ENCODE measurements at regions not wholly inside any gene's neighbourhood (a gene's known extent, or its start where the extent isn't known, plus 50 kb on each side); places are given as distances from the start of the nearest gene placed in this dataset.

DNA sequence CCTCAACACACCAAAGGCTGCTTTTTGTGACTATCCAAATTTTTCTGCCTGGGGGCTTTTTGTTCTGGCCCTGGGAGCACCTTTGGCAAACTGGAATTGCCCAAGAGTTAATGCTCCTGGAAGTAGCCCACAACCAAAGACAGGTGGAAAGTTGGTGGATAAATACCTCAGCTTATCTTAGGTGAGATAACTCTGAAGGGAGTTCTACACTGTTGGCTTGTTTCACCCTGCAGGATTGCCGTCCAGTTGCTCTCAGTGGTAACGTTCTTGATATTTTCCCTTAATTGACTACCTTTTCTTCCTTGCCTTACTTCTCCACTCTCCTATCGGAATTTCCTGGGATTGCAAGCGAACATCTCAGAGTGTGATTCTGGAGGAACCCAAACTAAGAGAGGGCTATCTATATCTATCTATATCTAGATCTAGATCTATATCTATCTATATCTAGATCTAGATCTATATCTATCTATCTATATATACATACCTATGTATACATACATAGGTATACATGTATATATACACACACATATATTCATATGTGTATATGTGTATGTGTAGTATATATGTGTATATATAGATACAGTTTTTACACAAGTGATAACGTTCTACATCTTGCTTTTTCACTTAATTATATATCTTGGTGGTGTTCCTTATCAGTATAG is 82.6 kb upstream of the DHX15 start:
- no peak for DNase-seq

DNA sequence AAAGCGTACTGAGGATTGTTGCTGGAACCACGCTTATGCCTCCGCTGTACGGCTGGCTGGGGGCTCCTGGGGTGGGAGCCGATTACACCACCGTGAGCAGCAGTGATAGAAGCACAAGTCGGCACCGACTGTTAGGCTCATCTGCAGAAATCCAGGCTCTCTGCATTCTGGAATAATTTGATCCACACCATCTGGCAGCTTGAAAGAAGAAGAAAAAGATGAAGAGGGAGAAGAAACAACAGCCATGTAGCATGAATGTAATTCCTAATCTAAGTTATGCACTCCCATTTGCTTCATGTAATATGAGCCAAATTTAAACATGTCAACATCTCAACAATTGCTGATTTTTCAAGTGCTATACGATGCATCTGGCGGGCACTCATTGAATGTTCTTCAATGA is 84.6 kb upstream of the DHX15 start:
- DNase-seq = no peak

DNA sequence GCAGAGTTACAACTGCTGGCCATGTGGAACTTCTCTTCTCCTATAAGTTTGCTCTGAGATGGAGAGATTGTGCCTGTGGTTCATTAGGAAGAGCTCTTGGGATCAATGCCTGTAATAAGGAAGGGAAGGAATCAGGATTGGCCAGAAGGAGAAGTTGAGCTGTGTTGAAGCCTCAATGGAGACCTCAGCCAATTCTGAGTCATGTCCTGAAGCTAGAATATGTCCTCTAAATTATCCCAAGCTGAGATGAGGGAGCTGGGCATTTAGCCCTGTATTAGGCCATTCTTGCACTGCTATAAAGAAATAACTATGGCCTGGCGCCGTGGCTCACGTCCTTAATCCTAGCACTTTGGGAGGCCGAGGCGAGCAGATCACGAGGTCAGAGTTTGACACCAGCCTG is 85.4 kb upstream of the DHX15 start:
- DNase-seq = no peak

DNA sequence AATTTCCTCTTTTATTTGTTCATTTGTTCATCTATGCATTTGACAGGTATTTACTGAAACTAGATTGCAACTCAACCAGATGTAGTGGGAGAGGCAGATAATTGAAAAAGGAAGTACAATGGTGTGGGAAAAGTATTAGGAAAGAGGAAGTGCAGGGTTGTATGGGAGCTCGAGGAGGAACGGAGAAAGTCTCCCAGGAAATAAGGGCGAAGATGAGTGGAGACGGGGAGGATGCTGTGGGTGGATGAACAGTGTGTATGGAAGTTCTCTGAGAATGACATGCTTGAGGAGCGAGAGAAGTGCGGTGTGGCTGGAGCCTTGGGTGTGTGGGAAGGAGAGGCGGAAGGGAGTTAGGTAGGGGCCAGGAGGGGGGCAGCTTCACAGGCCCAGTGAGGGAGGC is 87.5 kb upstream of the DHX15 start:
- no peak for DNase-seq

DNA sequence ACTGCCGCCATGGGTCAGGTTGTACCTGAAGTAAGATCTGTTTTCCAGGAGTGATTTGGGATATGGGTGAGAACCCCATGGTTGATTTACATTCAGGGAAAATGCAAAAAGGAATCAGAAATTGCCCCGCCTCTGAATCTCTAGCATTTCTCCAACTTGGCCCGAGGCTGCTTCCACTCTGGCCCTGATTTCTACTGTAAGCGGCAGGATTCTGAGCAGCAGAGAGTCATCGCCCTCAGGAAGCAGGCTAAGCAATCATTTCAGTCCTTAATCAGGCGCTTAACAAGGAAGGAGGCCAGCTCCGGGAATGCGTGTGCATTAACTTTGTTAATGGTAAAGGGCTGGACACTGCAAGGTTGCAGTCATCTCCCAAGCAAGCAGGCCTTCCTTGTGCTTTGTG is 88.5 kb upstream of the DHX15 start:
- no peak for DNase-seq

DNA sequence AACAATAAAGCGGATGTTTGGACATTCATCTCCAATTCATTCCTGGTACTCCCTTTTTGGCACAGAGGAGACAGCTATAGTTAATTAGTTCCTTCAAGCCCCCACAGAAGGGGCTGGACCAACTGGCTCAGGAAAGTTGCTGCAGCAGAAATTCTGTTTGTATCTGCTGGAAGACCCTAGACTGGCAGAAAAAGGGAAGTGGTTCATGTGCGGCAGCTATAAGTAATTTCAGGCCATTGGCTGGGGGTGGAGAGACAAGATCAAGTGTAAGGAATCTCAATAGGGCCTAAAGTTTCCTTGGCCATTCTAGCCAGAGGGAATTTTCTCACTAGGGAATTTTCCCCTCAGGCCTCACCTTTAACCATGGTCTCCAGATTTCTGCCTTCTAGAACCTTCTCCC is 89.9 kb upstream of the DHX15 start:
- DNase-seq = no peak

DNA sequence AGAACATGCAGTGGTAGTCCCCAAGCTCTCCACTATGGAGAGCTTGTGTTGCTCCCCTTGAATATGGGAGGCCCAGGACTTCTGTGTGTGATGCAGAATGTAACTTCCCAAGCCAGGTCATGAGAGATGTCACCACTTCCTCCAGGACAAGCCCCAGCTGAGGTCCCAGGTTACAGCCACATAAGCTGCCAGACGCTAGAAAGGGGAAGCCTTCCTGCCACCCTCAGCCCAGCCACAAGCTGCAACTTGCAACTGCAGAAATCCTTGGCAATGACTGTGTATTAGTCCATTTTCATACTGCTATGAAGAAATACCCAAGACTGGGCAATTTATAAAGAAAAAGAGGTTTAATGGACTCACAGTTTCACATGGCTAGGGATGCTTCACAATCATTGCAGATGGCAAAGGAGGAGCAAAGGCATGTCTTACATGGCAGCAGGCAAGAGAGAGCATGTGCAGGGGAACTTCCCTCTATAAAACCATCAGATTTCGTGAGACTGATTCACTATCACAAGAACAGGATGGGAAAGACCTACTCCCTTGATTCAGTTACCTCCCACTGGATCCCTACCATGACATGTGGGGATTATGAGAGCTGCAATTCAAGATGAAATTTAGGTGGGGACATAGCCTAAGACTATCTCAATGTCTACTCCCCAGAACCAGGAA is 91.5 kb upstream of the DHX15 start:
- DNase-seq = no peak

DNA sequence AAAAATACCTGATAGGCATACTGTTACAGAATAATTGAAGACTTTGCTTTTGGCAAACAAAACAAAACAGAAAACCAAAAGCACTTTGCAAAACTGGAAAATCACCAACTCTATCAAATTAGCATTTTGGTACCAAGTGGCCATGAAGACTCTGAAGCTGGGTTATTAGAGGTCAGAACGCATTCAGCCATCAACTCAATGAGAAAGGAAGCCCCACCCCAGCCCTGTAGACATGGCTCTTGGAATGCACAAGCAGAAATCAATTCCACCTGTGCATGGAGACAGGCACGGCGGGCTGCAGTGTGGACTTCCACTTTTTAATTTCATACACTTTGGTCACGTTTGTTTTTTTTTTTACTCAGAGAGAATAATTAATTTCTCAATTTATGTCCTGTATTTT is 93.6 kb upstream of the DHX15 start:
- DNase-seq = no peak

DNA sequence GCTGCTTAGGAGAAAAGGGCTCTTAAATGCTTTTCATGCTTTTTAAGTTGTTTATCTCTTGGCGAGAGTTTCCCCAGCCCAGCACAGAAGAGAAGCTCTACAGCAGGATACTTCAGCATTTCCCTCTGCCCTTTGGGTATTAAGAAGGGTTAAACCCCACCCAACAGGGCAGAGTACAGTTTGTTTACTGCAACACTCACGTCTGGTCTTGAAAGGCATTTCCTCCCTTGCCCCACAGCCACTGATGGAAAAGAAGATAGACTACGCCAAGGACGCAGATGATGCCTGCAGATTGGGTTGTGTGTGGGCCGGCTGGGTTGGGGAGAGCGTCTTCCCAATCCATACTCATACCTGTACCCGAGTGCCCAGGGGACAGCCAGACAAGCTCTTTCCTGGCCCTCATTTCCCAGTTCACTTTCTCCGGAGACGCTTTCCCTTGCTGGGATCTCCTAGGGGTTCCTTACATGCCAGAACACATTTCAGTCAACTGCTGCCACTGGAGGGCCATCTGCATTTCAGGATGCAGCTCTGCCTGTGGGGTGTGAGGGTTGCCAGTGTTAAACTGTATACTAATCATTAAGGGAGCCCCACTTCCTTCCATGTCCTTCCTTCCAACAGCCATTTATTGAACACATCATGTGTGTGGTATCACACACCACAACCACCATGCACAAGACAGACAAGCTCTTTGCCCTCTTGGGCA is 96.5 kb upstream of the DHX15 start:
- no peak for DNase-seq

DNA sequence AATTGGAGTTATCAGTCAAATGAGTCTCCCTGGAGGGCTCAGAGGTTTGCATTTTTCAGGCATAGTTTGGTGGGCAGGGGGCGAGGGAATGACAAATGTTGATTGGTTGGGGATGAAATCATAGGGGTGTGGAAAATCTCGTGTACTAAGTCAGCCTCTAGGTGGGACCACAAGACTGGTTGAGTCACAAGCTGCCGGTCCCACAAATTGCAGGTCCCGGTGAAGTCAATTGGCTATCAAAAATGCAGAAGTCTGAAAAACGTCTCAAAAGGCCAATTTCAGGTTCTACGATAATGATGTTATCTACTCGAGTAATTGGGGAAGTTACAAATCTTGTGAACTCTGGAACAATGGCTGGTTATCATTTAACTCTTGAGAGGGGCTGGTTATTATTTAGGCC is 98.8 kb upstream of the DHX15 start:
- DNase-seq = no peak

DNA sequence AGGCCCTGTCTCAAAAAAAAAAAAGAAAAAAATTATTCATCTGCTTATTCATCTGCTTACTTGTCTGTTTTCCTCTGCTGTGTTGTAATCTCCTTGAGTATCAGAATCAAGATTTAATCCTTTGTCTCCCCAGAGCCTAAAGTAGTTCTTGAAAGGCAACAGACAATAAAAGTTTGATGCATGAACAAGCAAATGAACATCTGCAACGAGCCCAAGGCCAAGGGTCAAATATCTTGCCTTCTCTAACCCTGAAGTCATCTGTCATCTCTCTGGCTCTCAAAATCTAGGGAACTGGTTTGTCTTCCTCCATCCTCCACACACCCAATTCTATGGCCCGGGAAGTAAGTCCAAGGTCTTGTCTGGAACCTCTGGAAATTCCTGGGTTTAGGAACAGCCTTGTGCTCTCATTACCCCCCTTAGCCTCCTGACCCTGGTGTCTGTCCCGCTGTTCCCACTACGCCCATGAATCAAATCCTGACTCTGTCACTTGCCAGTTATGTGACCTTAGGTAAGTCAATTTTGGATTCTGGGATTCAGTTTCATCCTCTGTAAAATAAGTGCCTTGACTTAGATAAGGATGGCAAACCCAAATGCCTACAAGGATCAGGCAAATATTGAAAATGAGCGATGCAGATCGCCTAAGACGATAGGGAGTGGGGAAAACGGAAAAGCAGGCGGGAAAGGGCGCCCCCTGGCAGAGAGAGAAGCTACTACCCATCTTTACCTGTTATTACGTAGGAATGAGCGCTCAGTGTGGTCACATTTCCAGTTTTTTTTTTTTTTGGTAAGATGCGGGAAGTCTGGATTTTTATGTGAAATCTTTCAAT is 102.7 kb upstream of the DHX15 start:
- DNase-seq = no peak

DNA sequence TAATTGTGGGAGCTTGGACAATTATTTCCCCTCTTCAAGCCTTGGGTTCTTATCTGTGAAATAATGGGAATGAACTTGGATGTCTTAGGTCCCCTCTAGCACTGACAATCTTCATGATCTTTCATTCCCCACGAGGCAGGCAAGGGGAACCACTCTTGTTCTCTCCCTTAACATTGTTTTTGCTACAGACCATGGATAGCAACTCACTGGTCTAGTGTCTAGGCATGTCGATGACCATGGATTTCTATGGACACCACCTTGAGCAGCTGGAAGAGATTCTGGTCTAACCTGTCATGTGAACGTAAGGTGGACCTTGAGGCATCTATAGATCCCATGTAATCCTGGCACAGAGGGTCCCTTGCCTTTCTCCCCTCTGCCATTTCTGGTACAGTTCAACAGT is 104.1 kb upstream of the DHX15 start:
- no peak for DNase-seq

DNA sequence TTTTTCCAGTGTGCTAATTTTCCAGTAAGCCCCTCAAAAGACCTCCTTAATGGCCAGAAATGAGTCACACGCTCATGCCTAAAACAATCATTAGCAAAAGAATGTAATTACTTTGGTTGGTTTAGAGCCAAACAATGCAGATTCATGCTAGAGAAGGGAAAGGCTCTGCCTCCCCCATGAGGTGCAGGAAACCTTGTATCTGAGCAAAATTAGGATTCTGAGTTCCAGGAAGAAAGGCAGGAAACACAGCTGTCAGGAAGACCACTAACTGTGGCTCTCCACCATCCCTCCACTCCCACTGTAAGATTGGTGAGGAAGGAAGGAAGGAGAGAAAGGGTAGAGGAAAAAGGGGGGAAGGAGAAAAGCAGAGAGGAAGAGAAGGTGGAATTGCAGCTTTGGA is 104.9 kb upstream of the DHX15 start:
- DNase-seq = no peak

DNA sequence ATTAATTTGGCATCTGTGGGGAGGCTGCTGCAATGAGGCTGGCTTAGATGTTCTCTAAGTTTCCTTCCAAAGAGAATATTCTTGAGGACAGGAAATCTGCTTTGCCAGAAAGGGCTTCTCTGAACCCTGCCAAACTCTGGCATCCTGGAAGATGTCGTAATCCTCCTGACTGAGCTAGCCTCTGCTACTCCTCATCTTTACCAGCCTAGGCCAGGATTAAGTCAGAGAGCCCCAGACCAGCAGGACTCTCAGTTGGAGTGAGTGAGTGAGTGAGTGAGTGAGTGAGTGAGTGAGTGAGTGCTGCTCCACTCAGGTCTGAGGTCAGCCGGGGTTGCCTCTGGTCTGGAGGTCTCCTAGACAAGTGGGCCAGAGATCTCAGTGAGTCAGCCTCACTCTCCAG is 104.9 kb upstream of the SOD3 start:
- no peak for DNase-seq

DNA sequence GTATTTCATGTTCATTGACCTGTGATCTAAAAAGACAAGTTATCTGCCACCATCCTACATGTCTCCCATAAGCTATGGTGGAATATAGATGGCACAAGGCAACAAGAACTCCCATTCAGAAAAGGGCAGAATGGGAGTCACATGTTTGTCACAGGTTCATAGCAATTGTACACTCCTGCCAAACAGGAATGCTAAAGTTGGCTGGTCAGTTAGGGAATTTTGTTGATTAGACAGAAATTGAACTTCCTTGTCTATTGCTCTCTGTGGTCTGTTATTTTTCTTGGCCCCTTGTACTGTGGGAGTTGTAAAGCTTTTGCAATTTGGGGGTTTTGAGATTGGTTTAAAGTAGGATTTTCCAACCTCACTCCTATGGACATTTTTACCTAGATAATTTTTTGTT is 101.7 kb upstream of the SOD3 start:
- DNase-seq = no peak

DNA sequence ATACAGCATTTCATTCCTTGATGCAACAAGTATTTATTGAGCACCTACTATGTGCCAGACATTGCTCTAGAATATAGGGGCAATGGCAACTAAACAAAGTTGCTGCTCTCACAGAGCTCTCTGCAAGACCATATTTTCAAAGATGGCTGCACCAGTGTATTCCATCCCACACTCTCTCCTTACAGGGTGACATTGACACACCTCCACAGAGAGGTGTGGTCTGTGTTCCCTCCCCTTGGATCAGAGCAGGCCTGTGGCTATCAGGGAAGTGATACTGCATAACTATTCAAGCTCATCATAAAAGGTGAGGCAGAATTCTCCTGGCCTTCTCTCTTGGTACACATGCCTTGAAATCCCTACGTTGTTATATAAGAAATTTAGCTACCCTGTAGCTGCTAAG is 95.3 kb upstream of the SOD3 start:
- no peak for DNase-seq

DNA sequence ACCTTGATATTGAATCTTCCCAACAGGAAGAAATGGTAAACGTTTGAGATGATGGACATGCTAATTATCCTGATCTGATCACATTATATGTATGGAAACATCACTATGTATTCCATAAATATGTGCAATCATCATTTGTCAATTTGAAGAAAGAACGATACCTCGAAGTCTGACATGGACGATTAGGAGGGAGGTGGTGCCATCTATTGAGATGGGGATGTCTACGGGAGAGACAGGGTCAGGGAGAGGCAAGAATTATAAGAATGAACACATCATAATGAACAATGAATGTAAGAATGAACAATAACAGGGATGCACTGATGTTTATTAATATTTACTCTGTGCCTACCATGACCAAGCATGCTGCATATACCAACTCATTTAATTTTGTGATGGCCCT is 93.7 kb upstream of the SOD3 start:
- DNase-seq = no peak

DNA sequence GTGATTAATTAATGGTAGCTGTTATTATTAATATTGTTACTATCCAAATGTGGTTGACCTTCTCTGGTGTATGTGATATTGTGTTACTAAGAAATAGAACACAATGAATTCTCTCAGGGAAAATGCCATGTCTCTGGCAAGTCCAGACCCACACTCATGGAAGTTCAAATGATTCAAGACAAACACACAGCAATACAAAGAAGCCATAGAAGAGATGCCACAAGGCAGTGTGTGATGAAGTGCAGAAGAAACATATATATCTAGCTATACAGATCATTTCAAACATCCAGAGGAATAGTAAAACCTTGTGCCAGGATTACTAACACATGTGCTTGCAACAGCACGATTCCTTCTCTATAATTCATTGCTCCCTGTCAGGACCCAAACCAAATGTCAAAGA is 93.1 kb upstream of the SOD3 start:
- no peak for DNase-seq

DNA sequence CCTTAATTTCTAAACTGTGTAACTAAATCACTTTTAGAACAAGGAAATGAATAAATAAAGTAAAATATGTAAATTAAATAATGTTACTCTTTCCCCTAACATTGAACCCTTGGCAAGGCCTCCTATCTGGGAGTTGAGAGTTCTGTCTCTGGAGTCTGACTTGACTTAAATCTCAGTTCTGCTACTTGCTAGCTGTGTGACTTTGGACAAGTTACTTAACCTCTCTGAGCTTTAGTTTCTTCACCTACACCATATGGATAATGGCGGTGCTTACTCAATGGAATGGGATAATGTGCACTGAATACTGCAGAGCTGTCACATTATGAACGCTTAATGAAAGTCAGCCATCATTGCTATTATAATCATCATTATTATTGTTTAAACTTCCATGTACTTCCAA is 92.1 kb upstream of the SOD3 start:
- DNase-seq = no peak

DNA sequence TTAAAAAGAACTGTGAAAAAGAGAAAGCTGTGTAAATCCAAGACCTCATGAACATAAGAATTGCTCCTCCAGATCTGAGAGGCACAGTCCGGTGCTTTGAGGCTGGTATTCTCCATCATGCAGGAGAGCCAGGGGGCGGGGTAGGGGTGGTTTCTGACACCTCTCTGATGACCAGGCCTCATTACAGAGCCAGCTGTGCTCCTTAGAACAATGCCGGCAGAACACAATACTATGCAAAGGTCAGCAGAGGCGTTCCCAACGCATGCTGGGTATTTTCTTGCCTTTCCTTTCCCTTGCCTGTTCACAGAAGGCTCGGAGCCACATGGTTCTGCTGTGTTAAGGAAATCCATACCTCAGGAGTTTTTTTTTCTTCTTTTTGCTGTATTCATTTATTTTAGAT is 91.2 kb upstream of the SOD3 start:
- no peak for DNase-seq

DNA sequence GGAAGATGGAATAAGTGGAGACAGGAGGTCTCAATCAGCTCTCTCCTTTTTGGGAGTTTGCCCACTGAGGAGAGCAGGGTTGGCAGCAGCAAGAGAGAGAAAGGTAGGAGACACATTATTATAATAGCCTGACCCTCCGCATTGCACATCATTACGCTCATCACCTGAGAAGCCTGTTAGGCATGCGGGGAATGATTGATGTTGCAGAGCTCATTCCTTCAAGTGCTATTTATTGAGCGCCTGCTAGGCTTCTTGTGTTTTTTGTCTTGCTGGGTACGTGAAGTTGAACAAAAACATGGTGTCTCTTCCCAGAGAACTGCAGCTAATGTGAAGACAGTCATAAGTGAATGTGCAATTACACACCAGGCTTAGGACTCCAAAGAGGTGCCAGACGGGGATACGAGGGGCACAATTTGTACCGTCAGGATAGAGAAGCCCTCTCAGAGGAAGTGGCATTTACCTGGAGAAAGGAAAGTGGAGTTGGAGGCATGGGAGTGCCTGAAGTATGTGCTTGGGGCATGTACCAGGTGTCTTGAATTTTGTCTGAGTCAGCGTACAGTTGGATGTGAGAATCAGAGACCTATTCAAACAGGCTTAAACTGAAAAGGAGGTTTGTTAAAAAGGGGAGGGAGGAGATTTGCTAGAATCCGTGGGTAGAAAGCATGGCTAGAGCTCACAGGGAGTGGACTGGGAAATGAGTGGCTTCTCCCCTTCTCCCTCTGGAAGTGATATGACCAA is 90.2 kb upstream of the SOD3 start:
- no peak for DNase-seq

DNA sequence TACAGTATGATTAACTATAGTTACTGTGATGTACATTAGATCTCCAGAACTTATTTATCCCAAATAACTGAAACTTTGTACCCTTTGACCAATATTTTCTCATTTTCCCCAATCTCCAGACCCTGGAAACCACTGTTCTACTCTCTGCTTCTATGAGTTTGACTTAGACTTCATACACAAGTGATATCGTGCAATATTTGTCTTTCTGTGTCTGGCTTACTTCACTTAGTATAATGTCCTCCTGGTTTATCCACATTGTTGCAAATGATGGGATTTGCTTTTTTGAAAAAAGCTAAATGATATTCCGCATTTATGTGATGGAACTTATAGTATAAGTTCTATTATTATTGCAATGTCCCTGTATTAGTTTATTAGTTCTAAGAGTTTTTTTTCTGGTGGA is 81.8 kb upstream of the SOD3 start:
- no peak for DNase-seq

DNA sequence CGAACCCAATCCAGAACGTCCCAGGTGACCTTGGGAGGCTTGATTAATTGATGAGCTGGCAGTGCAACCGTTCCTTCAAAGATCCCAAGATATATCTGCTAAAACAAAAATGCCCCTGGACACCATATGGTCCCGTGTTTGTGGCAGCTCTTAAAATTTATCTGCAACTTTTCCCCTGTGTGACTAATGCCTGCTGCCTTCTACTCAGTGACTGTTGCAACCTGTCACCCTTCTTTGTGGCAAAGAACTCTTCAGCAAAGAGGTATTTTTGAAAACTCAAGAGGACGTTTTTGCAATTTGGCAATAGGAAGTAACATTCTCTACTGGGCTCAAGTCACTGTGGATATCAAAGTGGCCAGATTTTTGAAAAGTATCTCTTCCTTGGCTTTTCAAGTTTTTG is 75.8 kb upstream of the SOD3 start:
- DNase-seq = no peak
